Neuron (in vitro differentiated cells): ENCODE measurements at regions not wholly inside any gene's neighbourhood (a gene's known extent, or its start where the extent isn't known, plus 50 kb on each side); places are given as distances from the start of the nearest gene placed in this dataset.

Experiments used
- H2AFZ ChIP-seq: one replicate; pipeline ENCODE4 v1.6.1; 2013; ENCODE audit warnings: low read depth, mild to moderate bottlenecking, inconsistent platforms, low read length, moderate library complexity
- H3K27me3 ChIP-seq: one replicate; pipeline ENCODE4 v1.6.1; 2013; ENCODE audit warnings: low read length; ENCODE audit not compliant: insufficient read depth
- H3K36me3 ChIP-seq: one replicate; pipeline ENCODE4 v1.6.1; 2013; ENCODE audit warnings: low read length; ENCODE audit not compliant: insufficient read depth
- H3K4me1 ChIP-seq: one replicate; pipeline ENCODE4 v1.6.1; 2013; ENCODE audit warnings: low read length; ENCODE audit not compliant: insufficient read depth
- H3K4me3 ChIP-seq: 2 replicates; pipeline ENCODE4 v1.5.1; 2013; ENCODE audit warnings: mild to moderate bottlenecking, low read length, moderate library complexity
- H3K9me3 ChIP-seq: one replicate; pipeline ENCODE4 v1.6.1; 2013; ENCODE audit warnings: low read length

GRCh38 chr6:98146656-98147055, 687.7 kb upstream of the POU3F2 start:
- H2AFZ ChIP-seq = no peak overlapping the region
- no peaks in the 10 kb centered on the region for H3K27me3 ChIP-seq
- no peaks in the 10 kb centered on the region for H3K4me1 ChIP-seq
- H3K9me3 ChIP-seq = peaks cover 11% of the 10 kb centered on the region
- no peak overlapping the region for H3K4me3 ChIP-seq
- H3K36me3 ChIP-seq = no peaks in the 10 kb centered on the region

DNA sequence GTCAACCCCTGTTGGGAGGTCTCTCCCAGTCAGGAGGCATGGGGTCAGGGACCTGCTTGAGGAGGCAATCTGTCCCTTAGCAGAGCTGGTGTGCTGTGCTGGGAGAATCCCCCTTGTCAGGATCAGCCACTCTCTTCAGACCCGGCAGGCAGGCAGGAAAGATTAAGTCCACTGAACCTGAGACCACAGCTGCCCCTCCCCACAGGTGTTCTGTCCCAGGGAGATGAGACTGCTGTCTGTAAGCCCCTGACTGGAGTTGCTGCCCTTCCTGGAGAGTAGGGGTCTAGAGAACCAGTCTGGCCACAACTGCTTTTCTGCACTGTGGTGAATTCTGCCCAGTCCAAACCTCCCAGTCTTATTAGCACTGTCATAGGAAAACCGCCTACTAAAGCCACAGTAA, 677.8 kb upstream of the POU3F2 start:
- Histone ChIP-seq H3K4me3 (no peak overlapping the region), H3K9me3 (no peaks in the 10 kb centered on the region), H2AFZ (no peak overlapping the region), H3K27me3 (no peaks in the 10 kb centered on the region), H3K36me3 (no peaks in the 10 kb centered on the region), H3K4me1 (no peaks in the 10 kb centered on the region)

DNA sequence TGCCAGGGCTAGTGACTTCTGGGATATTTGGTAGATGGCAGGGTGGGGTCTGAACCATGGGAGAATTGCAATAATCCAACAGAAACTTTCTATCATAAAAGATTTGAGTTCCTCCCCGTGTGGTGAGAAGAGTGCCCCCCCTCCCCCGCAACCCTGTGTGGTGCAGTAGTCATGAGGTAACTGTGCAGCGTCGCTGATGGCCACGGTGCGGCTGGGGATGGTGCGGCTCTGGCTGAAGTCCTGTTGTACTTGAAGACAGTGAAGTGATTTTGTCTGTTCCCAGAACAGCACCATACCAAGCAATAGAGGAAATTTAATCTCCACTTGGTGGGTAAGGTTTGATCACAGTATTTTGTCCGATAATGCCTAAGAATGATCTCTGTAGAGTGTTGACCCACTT, 654.8 kb upstream of the POU3F2 start:
- H2AFZ ChIP-seq = no peak overlapping the region
- H3K4me1 ChIP-seq = peaks cover 4% of the 10 kb centered on the region
- no peaks in the 10 kb centered on the region for H3K27me3 ChIP-seq
- H3K9me3 ChIP-seq = no peaks in the 10 kb centered on the region
- no peak overlapping the region for H3K4me3 ChIP-seq
- H3K36me3 ChIP-seq = no peaks in the 10 kb centered on the region

GRCh38 chr6:98200084-98200483, 634.3 kb upstream of the POU3F2 start:
- no peaks in the 10 kb centered on the region for H3K9me3 ChIP-seq
- no peaks in the 10 kb centered on the region for H3K27me3 ChIP-seq
- H3K4me1 ChIP-seq = peaks cover 3% of the 10 kb centered on the region
- no peak overlapping the region for H3K4me3 ChIP-seq
- H2AFZ ChIP-seq = no peak overlapping the region
- no peaks in the 10 kb centered on the region for H3K36me3 ChIP-seq

DNA sequence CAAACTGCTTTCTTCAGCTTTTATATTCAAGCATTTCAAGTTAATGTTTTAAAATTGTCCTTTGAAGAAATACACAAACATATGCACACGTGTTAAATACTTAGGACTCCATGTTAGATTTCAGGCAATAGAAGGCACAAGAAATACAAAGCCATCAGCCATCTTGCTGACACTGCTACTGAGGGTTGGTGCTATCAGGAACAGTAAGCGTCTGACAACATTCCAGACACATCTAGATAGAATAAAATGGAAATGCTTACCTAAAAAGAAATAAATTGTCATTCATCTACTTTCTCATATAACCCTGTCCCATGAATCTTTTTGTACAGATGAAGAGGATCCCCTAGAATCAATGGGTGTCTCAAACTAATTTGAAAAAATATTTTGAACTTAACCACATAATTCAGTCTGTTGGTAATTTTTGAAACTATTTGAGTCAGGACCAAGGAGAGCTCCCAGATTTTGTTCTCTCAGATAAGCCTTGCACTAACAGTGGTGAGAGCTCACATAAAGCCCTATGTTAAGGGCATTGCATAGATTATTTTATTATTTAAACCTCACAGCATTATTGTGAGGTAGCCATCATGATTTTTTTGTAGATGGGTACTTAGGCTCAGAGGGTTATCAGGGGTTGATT, 631.1 kb upstream of the POU3F2 start:
- Histone ChIP-seq H3K4me3 (no peak overlapping the region), H3K36me3 (no peaks in the 10 kb centered on the region), H3K4me1 (peaks cover 3% of the 10 kb centered on the region), H2AFZ (no peak overlapping the region), H3K9me3 (no peaks in the 10 kb centered on the region), H3K27me3 (no peaks in the 10 kb centered on the region)

DNA sequence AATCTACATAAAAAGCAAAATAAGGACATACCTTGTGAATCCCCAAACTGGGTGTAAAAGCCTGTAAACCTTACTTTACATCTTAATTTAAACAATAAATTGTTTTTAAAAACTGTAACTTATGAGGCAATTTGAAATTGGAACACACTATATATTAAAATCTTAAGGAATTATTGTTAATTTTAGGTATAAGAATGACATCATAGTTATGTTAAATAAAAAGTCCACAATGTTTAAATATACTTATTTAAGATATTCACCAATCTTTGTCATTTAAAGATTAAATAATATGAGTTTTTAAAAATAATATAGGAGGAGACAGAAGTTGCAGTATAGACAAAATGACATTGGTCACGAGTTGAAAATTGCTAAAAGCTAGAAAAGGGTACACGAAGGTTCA, 621.9 kb upstream of the POU3F2 start:
- Histone ChIP-seq H3K36me3 (no peaks in the 10 kb centered on the region), H3K27me3 (no peaks in the 10 kb centered on the region), H2AFZ (no peak overlapping the region), H3K9me3 (no peaks in the 10 kb centered on the region), H3K4me3 (no peak overlapping the region), H3K4me1 (peaks cover 9% of the 10 kb centered on the region)

- no peaks in the 10 kb centered on the region for H3K27me3 ChIP-seq
- no peaks in the 10 kb centered on the region for H3K9me3 ChIP-seq
- H2AFZ ChIP-seq = no peak overlapping the region
- no peak overlapping the region for H3K4me3 ChIP-seq
- peaks cover 9% of the 10 kb centered on the region for H3K4me1 ChIP-seq
- no peaks in the 10 kb centered on the region for H3K36me3 ChIP-seq
Observed at GRCh38 chr6:98215531-98215930, 618.8 kb upstream of the POU3F2 start.

GRCh38 chr6:98230250-98230649, 604.1 kb upstream of the POU3F2 start:
- Histone ChIP-seq H3K4me3 (no peak overlapping the region), H3K36me3 (no peaks in the 10 kb centered on the region), H3K27me3 (no peaks in the 10 kb centered on the region), H3K4me1 (no peaks in the 10 kb centered on the region), H2AFZ (no peak overlapping the region), H3K9me3 (peaks cover 5% of the 10 kb centered on the region)

DNA sequence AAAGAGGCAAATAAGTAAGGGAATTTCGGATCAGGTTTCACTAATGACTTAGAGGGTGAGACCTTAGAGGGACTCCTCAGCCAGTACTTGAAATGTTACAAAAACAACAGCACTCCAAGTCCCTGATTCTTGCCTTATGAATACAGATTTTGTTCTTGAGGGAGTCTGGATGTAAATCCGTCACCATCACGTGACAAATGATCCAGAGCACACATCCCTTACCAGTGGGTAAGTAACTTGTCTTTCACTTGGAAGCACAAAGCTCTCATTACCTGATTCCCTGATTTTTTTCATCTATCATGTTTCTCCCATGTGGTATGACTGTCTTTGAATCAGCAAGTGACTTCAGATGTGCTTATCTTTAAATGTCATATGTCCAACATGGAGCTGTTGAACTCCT, 595.3 kb upstream of the POU3F2 start:
- no peaks in the 10 kb centered on the region for H3K9me3 ChIP-seq
- no peak overlapping the region for H3K4me3 ChIP-seq
- no peaks in the 10 kb centered on the region for H3K36me3 ChIP-seq
- H3K4me1 ChIP-seq = peaks cover 3% of the 10 kb centered on the region
- no peaks in the 10 kb centered on the region for H3K27me3 ChIP-seq
- H2AFZ ChIP-seq = no peak overlapping the region

- no peaks in the 10 kb centered on the region for H3K36me3 ChIP-seq
- no peaks in the 10 kb centered on the region for H3K27me3 ChIP-seq
- H3K9me3 ChIP-seq = no peaks in the 10 kb centered on the region
- H3K4me3 ChIP-seq = no peak overlapping the region
- H3K4me1 ChIP-seq = peaks cover 3% of the 10 kb centered on the region
- H2AFZ ChIP-seq = no peak overlapping the region
Observed at GRCh38 chr6:98241630-98242029, 592.7 kb upstream of the POU3F2 start.

- H3K4me3 ChIP-seq = no peak overlapping the region
- no peaks in the 10 kb centered on the region for H3K4me1 ChIP-seq
- H3K27me3 ChIP-seq = no peaks in the 10 kb centered on the region
- H3K9me3 ChIP-seq = no peaks in the 10 kb centered on the region
- no peaks in the 10 kb centered on the region for H3K36me3 ChIP-seq
- H2AFZ ChIP-seq = no peak overlapping the region
Observed at GRCh38 chr6:98254624-98255023, 579.8 kb upstream of the POU3F2 start.

GRCh38 chr6:98260382-98260781, 574.0 kb upstream of the POU3F2 start:
- no peak overlapping the region for H2AFZ ChIP-seq

DNA sequence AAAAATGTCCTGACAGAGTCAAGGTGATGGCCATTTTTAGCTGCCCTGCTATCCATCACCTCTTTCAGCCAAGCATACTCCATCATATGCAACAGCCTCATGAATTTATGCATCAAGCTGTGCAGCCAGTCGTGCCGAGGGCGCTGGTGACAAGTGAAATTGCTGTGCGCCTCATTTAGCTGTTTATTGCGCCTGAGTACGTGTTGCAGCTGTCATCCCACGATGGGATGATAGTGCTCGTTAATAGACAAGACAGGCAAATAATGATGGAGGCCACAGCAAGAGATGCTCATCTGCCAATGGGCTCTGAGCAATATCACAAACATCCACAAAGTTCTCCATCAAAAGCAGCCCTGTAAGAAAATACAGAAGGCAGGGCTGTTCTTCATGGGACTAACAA, 562.3 kb upstream of the POU3F2 start:
- Histone ChIP-seq H2AFZ (no peak overlapping the region), H3K4me3 (no peak overlapping the region), H3K9me3 (no peaks in the 10 kb centered on the region), H3K27me3 (no peaks in the 10 kb centered on the region), H3K4me1 (no peaks in the 10 kb centered on the region), H3K36me3 (no peaks in the 10 kb centered on the region)

More at GRCh38 chr6:98260382-98260781, 574.0 kb upstream of the POU3F2 start:
- H3K4me1 ChIP-seq = no peaks in the 10 kb centered on the region
- no peaks in the 10 kb centered on the region for H3K27me3 ChIP-seq
- H3K36me3 ChIP-seq = no peaks in the 10 kb centered on the region
- no peak overlapping the region for H3K4me3 ChIP-seq
- no peaks in the 10 kb centered on the region for H3K9me3 ChIP-seq

DNA sequence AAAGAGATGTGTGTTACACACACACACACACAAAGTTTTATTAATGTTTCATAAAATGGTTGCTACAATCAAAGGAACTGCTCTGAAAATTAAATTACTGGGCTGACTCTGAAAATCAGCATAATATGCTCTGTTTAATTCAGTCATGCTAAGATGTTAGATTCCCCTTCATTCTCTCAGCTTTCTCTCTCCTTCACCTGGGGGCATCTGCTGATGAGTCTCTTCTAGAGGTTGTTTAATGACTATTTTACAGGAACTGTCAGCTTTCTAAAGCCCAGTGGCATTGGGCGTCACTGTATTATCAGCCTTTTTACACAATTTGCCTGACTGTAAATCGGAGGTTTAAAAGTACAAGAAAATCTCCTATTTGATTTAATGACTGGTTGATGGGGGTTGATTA, 559.7 kb upstream of the POU3F2 start:
- no peaks in the 10 kb centered on the region for H3K9me3 ChIP-seq
- H3K4me1 ChIP-seq = no peaks in the 10 kb centered on the region
- H3K4me3 ChIP-seq = no peak overlapping the region
- H3K27me3 ChIP-seq = no peaks in the 10 kb centered on the region
- no peak overlapping the region for H2AFZ ChIP-seq
- H3K36me3 ChIP-seq = no peaks in the 10 kb centered on the region
